Progenitor cell of endocrine pancreas (in vitro differentiated cells): ENCODE measurements at regions not wholly inside any gene's neighbourhood (a gene's known extent, or its start where the extent isn't known, plus 50 kb on each side); places are given as distances from the start of the nearest gene placed in this dataset.

ENCODE experiments used
- DNase-seq: peaks from one replicate; pipeline ENCODE4 v3.0.0; 2021; ENCODE audit warnings: low spot score; ENCODE audit not compliant: unreplicated experiment
- H3K27ac Mint-ChIP-seq: 2 replicates; pipeline ENCODE4 v1.8.0; 2021; ENCODE audit warnings: mild to moderate bottlenecking, moderate library complexity, mixed read lengths
- H3K27me3 Mint-ChIP-seq: 2 replicates; pipeline ENCODE4 v1.8.0; 2021; ENCODE audit warnings: mixed read lengths
- H3K36me3 Mint-ChIP-seq: 2 replicates; pipeline ENCODE4 v1.8.0; 2022; ENCODE audit warnings: mixed read lengths; ENCODE audit not compliant: insufficient read depth
- H3K4me1 Mint-ChIP-seq: 2 replicates; pipeline ENCODE4 v1.8.0; 2021; ENCODE audit warnings: low read depth, mixed read lengths
- H3K4me3 Mint-ChIP-seq: 2 replicates; pipeline ENCODE4 v1.8.0; 2021; ENCODE audit warnings: low read depth, mild to moderate bottlenecking, moderate library complexity, mixed read lengths
- H3K9me3 Mint-ChIP-seq: 2 replicates; pipeline ENCODE4 v1.8.0; 2021; ENCODE audit warnings: low read depth, mixed read lengths
- CTCF ChIP-seq: fragments of 200-600 bp; sonication (generic); IDR thresholded peaks from one replicate; pipeline ENCODE4 v1.5.0; 2021; ENCODE audit warnings: antibody characterized with exemption, mild to moderate bottlenecking; ENCODE audit not compliant: unreplicated experiment

- no peak for TF ChIP-seq CTCF
- DNase-seq, result no peak
- Mint-ChIP-seq H3K9me3 (peaks cover 4% of the 10 kb centered on the region), H3K4me1 (no peaks in the 10 kb centered on the region), H3K36me3 (no peaks in the 10 kb centered on the region), H3K4me3 (no peak overlapping the region), H3K27ac (no peak overlapping the region), H3K27me3 (no peaks in the 10 kb centered on the region)
Observed at GRCh38 chr4:24303926-24304325, 280.4 kb downstream of the DHX15 start.

- Mint-ChIP-seq H3K4me1 (no peaks in the 10 kb centered on the region), H3K27me3 (no peaks in the 10 kb centered on the region), H3K36me3 (no peaks in the 10 kb centered on the region), H3K27ac (no peak overlapping the region), H3K4me3 (no peak overlapping the region), H3K9me3 (peaks cover 4% of the 10 kb centered on the region)
- no peak for TF ChIP-seq CTCF
- DNase-seq, result no peak
Observed at GRCh38 chr4:24298911-24299310, 285.4 kb downstream of the DHX15 start.

GRCh38 chr4:24287096-24287495 is 297.3 kb downstream of the DHX15 start:
- no peaks in the 10 kb centered on the region for H3K4me1 Mint-ChIP-seq
- no peak overlapping the region for H3K27ac Mint-ChIP-seq
- no peak for TF ChIP-seq CTCF
- peaks cover 6% of the 10 kb centered on the region for H3K27me3 Mint-ChIP-seq
- DNase-seq, result no peak
- H3K9me3 Mint-ChIP-seq, result no peaks in the 10 kb centered on the region
- H3K4me3 Mint-ChIP-seq, result no peak overlapping the region
- no peaks in the 10 kb centered on the region for H3K36me3 Mint-ChIP-seq

GRCh38 chr4:24285759-24286158 is 298.6 kb downstream of the DHX15 start:
- H3K36me3 Mint-ChIP-seq, result no peaks in the 10 kb centered on the region
- H3K4me3 Mint-ChIP-seq, result no peak overlapping the region
- H3K27me3 Mint-ChIP-seq, result peaks cover 3% of the 10 kb centered on the region
- no peak for TF ChIP-seq CTCF
- H3K9me3 Mint-ChIP-seq, result no peaks in the 10 kb centered on the region
- H3K4me1 Mint-ChIP-seq, result no peaks in the 10 kb centered on the region
- DNase-seq, result no peak
- H3K27ac Mint-ChIP-seq, result no peak overlapping the region

GRCh38 chr4:24282446-24282845 is 301.9 kb downstream of the DHX15 start:
- Mint-ChIP-seq H3K4me1 (peaks cover 5% of the 10 kb centered on the region), H3K4me3 (no peak overlapping the region), H3K27ac (no peak overlapping the region), H3K36me3 (no peaks in the 10 kb centered on the region), H3K27me3 (peaks cover 14% of the 10 kb centered on the region), H3K9me3 (no peaks in the 10 kb centered on the region)
- TF ChIP-seq CTCF, result no peak
- no peak for DNase-seq
